ENCODE measurements at regions not wholly inside any gene's neighbourhood (a gene's known extent, or its start where the extent isn't known, plus 50 kb on each side); places are given as distances from the start of the nearest gene placed in this dataset.
A peak's percentile ranks its signal among the peaks of the same experiment; 100 is the strongest.

- DNase-seq = no peak
These were observed 302.7 kb downstream of the DUSP10 start for GRCh38 chr1:221439008-221439746.

- no peak for DNase-seq
These were observed 302.0 kb downstream of the DUSP10 start for GRCh38 chr1:221439747-221440501.

GRCh38 chr1:221440658-221441057 lies 301.2 kb downstream of the DUSP10 start:
- DNase-seq = peak; percentile 62

- no peak for DNase-seq
These were observed 299.8 kb downstream of the DUSP10 start for GRCh38 chr1:221442056-221442455.

GRCh38 chr1:221444346-221444745 lies 297.5 kb downstream of the DUSP10 start:
- DNase-seq = no peak

GRCh38 chr1:221448585-221449175 lies 293.2 kb downstream of the DUSP10 start:
- DNase-seq = no peak

- DNase-seq = no peak
These were observed 292.7 kb downstream of the DUSP10 start for GRCh38 chr1:221449194-221449593.

- DNase-seq = no peak
These were observed 292.0 kb downstream of the DUSP10 start for GRCh38 chr1:221449801-221450470.

- DNase-seq = no peak
These were observed 290.1 kb downstream of the DUSP10 start for GRCh38 chr1:221451741-221452140.

- DNase-seq = no peak
These were observed 287.8 kb downstream of the DUSP10 start for GRCh38 chr1:221454096-221454495.

- no peak for DNase-seq
These were observed 285.0 kb downstream of the DUSP10 start for GRCh38 chr1:221456918-221457317.

GRCh38 chr1:221457685-221458446 lies 284.0 kb downstream of the DUSP10 start:
- DNase-seq = no peak

GRCh38 chr1:221458447-221459156 lies 283.3 kb downstream of the DUSP10 start:
- no peak for DNase-seq

GRCh38 chr1:221459558-221459957 lies 282.3 kb downstream of the DUSP10 start:
- peak; percentile 2 for DNase-seq

- DNase-seq = no peak
These were observed 279.5 kb downstream of the DUSP10 start for GRCh38 chr1:221462345-221462744.

GRCh38 chr1:221468546-221468945 lies 273.3 kb downstream of the DUSP10 start:
- DNase-seq = no peak

GRCh38 chr1:221469476-221469875 lies 272.4 kb downstream of the DUSP10 start:
- DNase-seq = no peak

GRCh38 chr1:221470000-221470698 lies 271.7 kb downstream of the DUSP10 start:
- no peak for DNase-seq

- DNase-seq = no peak
These were observed 268.5 kb downstream of the DUSP10 start for GRCh38 chr1:221473411-221473810.

- DNase-seq = no peak
These were observed 264.6 kb downstream of the DUSP10 start for GRCh38 chr1:221477252-221477651.

All from DMS79 (cell line).